OCI-LY7 (cell line): ENCODE measurements at regions not wholly inside any gene's neighbourhood (a gene's known extent, or its start where the extent isn't known, plus 50 kb on each side); places are given as distances from the start of the nearest gene placed in this dataset.

Experiments used
- EZH2phosphoT487 ChIP-seq: fragments of 200-600 bp; sonication (generic); IDR thresholded peaks from 2 replicates; pipeline ENCODE4 v1.6.1; 2018; ENCODE audit warnings: low read depth, borderline replicate concordance, mild to moderate bottlenecking, mixed run types, antibody characterized with exemption, low read length, moderate library complexity, mixed read lengths
- TF ChIP-seq, protein P1 (sequence below): fragments of 200-600 bp; sonication (generic); conservative IDR thresholded peaks from 2 replicates; pipeline ENCODE4 v1.5.1; 2014; ENCODE audit warnings: mild to moderate bottlenecking, antibody characterized with exemption, low read length, moderate library complexity, mixed read lengths

GRCh38 chr4:61079427-61079826 is 120.7 kb upstream of the ADGRL3 start:
- TF ChIP-seq, protein P1, sequence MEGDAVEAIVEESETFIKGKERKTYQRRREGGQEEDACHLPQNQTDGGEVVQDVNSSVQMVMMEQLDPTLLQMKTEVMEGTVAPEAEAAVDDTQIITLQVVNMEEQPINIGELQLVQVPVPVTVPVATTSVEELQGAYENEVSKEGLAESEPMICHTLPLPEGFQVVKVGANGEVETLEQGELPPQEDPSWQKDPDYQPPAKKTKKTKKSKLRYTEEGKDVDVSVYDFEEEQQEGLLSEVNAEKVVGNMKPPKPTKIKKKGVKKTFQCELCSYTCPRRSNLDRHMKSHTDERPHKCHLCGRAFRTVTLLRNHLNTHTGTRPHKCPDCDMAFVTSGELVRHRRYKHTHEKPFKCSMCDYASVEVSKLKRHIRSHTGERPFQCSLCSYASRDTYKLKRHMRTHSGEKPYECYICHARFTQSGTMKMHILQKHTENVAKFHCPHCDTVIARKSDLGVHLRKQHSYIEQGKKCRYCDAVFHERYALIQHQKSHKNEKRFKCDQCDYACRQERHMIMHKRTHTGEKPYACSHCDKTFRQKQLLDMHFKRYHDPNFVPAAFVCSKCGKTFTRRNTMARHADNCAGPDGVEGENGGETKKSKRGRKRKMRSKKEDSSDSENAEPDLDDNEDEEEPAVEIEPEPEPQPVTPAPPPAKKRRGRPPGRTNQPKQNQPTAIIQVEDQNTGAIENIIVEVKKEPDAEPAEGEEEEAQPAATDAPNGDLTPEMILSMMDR: no peak
- TF ChIP-seq EZH2phosphoT487: no peak
